Left ventricle myocardium superior (tissue), 1 donor: ENCODE measurements at regions not wholly inside any gene's neighbourhood (a gene's known extent, or its start where the extent isn't known, plus 50 kb on each side); places are given as distances from the start of the nearest gene placed in this dataset.

Experiments
- ATAC-seq: fragments of 200-7000 bp; cut with Tn5 transposase; one replicate; pipeline ENCODE4 v1.9.1; 2020; ENCODE audit warnings: mild to moderate bottlenecking, moderate library complexity
- DNase-seq: peaks from one replicate; pipeline ENCODE4 v3.0.0-alpha.2; 2020
- intact Hi-C: fragments of 100-400 bp; cut with micrococcal nuclease; formaldehyde crosslinking; loops from one replicate; pipeline ENCODE4 v1.11.0; 2022
- donor health status: DM: no; HTN: yes; CAD: no; lungs with severe emphysema.

GRCh38 chr15:70165716-70166284, 68.1 kb upstream of the TLE3 start:
- intact Hi-C loops, result no loop called here
- DNase-seq (peak; percentile 85), ATAC-seq (peak; percentile 92)

- DNase-seq, result no peak
- peak; percentile 51 for ATAC-seq
- intact Hi-C loops, result no loop called here
Observed at GRCh38 chr15:70164910-70165715, 67.4 kb upstream of the TLE3 start.

GRCh38 chr15:70164156-70164900, 66.6 kb upstream of the TLE3 start:
- intact Hi-C loops, result no loop called here
- DNase-seq, result no peak
- ATAC-seq, result no peak

- intact Hi-C loops, result no loop called here
- ATAC-seq (peak; percentile 73), DNase-seq (peak; percentile 70)
Observed at GRCh38 chr15:70160803-70161565, 63.3 kb upstream of the TLE3 start.

GRCh38 chr15:70160267-70160666, 62.5 kb upstream of the TLE3 start:
- DNase-seq (no peak), ATAC-seq (no peak)
- intact Hi-C loops, result no loop called here

- no peak for ATAC-seq
- DNase-seq, result no peak
- intact Hi-C loops, result no loop called here
Observed at GRCh38 chr15:70159713-70160009, 61.9 kb upstream of the TLE3 start.

GRCh38 chr15:70159001-70159712, 61.4 kb upstream of the TLE3 start:
- ATAC-seq (no peak), DNase-seq (no peak)
- intact Hi-C loops, result no loop called here

GRCh38 chr15:70158309-70159000, 60.7 kb upstream of the TLE3 start:
- DNase-seq, result no peak
- intact Hi-C loops, result no loop called here
- no peak for ATAC-seq

GRCh38 chr15:70156671-70157271, 59.1 kb upstream of the TLE3 start:
- ATAC-seq (peak; percentile 63), DNase-seq (peak; percentile 72)
- intact Hi-C loops, result no loop called here

GRCh38 chr15:70154718-70155347, 57.1 kb upstream of the TLE3 start:
- intact Hi-C loops, result no loop called here
- no peak for DNase-seq
- ATAC-seq, result peak; percentile 43

GRCh38 chr15:70153921-70154717, 56.4 kb upstream of the TLE3 start:
- ATAC-seq (peak; percentile 72), DNase-seq (peak; percentile 60)
- intact Hi-C loops, result no loop called here

GRCh38 chr15:70152070-70152480, 54.4 kb upstream of the TLE3 start:
- ATAC-seq, result peak; percentile 20

GRCh38 chr15:70151462-70151861, 53.7 kb upstream of the TLE3 start:
- DNase-seq, result no peak
- intact Hi-C loops, result no loop called here
- ATAC-seq, result no peak

More at GRCh38 chr15:70152070-70152480, 54.4 kb upstream of the TLE3 start:
- intact Hi-C loops, result no loop called here
- no peak for DNase-seq

- ATAC-seq, result no peak
- intact Hi-C loops, result no loop called here
- no peak for DNase-seq
Observed at GRCh38 chr15:70151003-70151402, 53.3 kb upstream of the TLE3 start.

- DNase-seq, result no peak
- no peak for ATAC-seq
- intact Hi-C loops, result no loop called here
Observed at GRCh38 chr15:70150405-70150747, 52.7 kb upstream of the TLE3 start.

GRCh38 chr15:70149667-70150404, 52.1 kb upstream of the TLE3 start:
- DNase-seq, result no peak
- no peak for ATAC-seq
- intact Hi-C loops, result no loop called here
